ENCODE measurements at regions not wholly inside any gene's neighbourhood (a gene's known extent, or its start where the extent isn't known, plus 50 kb on each side); places are given as distances from the start of the nearest gene placed in this dataset.

DNA sequence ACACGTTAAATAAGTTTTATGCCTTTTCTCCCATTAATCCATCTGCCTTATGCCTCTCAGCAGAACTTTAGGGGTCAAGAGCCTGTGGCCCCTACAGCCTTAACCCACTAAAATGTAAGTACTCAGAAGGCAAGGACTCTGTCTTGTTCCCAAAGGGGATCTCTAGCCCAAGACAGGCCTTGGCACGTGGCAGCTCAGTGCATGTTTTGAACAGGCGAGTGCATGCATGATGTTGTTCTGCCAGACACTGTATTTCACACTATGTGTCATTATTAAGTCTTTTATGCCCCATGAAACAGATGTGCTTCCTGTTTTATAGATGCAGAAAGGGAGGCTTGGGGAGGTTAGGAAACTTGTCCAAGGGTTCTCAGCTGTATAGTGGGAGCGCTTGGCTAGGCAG is 102.8 kb downstream of the ETS2 start:
- TF ChIP-seq EZH2 (IDR thresholded peaks at IDR 0.05; ENCODE audit: low read length, unreplicated experiment) (no peak), CTCF (conservative IDR thresholded peaks at IDR 0.05; ENCODE audit: low read depth, low read length) (no peak), EZH2phosphoT487 (IDR thresholded peaks at IDR 0.05; ENCODE audit: borderline replicate concordance, low read length) (no peak)
